Neuronal stem cell (in vitro differentiated cells): ENCODE measurements at regions not wholly inside any gene's neighbourhood (a gene's known extent, or its start where the extent isn't known, plus 50 kb on each side); places are given as distances from the start of the nearest gene placed in this dataset.

Experiments used
- DNase-seq: peaks from one replicate; pipeline ENCODE4 v3.0.0-alpha.2; 2013; ENCODE audit warnings: low spot score
- H2AFZ ChIP-seq: one replicate; pipeline ENCODE4 v1.6.1; 2013; ENCODE audit warnings: mild to moderate bottlenecking, low read length, inconsistent platforms
- H2AK5ac ChIP-seq: 2 replicates; pipeline ENCODE4 v1.6.1; 2013; ENCODE audit warnings: low read depth, mild to moderate bottlenecking, inconsistent platforms, low read length, moderate library complexity, mixed read lengths
- H2BK120ac ChIP-seq: 2 replicates; pipeline ENCODE4 v1.6.1; 2013; ENCODE audit warnings: low read depth, mild to moderate bottlenecking, inconsistent platforms, low read length, moderate library complexity, mixed read lengths
- H2BK12ac ChIP-seq: one replicate; pipeline ENCODE4 v1.6.1; 2013; ENCODE audit warnings: low read length, inconsistent platforms
- H2BK15ac ChIP-seq: 2 replicates; pipeline ENCODE4 v1.6.1; 2013; ENCODE audit warnings: mild to moderate bottlenecking, low read length, inconsistent platforms, mixed read lengths
- H2BK5ac ChIP-seq: one replicate; pipeline ENCODE4 v1.6.1; 2013; ENCODE audit warnings: inconsistent platforms, mild to moderate bottlenecking, low read length, moderate library complexity
- H3K14ac ChIP-seq: one replicate; pipeline ENCODE4 v1.6.1; 2013; ENCODE audit warnings: low read length, inconsistent platforms
- H3K18ac ChIP-seq: 2 replicates; pipeline ENCODE4 v1.6.1; 2013; ENCODE audit warnings: low read length, inconsistent platforms
- H3K23ac ChIP-seq: 2 replicates; pipeline ENCODE4 v1.6.1; 2013; ENCODE audit warnings: low read depth, mild to moderate bottlenecking, mixed read lengths, low read length, inconsistent platforms; ENCODE audit not compliant: poor library complexity
- H3K27ac ChIP-seq: replicated peaks from 3 replicates; pipeline ENCODE4 v1.5.1; 2013; ENCODE audit warnings: low read length, inconsistent platforms
- H3K27me3 ChIP-seq, 3 experiments: 2 replicates each; pipeline ENCODE4 v1.6.1; 2013; ENCODE audit warnings: low read length in 3 of 3, mild to moderate bottlenecking in 2 of 3, inconsistent platforms in 1 of 3, low read depth in 1 of 3, mixed read lengths in 1 of 3, moderate library complexity in 1 of 3; ENCODE audit not compliant: control insufficient read depth in 3 of 3, insufficient read depth in 3 of 3
- H3K36me3 ChIP-seq, 2 donors: replicated peaks in 1 of 2; 2 replicates each; pipeline ENCODE4 v1.6.1; 2013; ENCODE audit warnings: low read length in 2 of 2; ENCODE audit not compliant: control insufficient read depth in 2 of 2, insufficient read depth in 2 of 2
- H3K4ac ChIP-seq: 2 replicates; pipeline ENCODE4 v1.6.1; 2013; ENCODE audit warnings: inconsistent platforms, mild to moderate bottlenecking, low read length, moderate library complexity
- H3K4me1 ChIP-seq, 2 donors: 1 replicate in 1 of 2; 2 replicates in 1 of 2; pipeline ENCODE4 v1.6.1; 2013; ENCODE audit warnings: low read length in 2 of 2, low read depth in 1 of 2; ENCODE audit not compliant: control insufficient read depth in 2 of 2, insufficient read depth in 1 of 2
- H3K4me2 ChIP-seq: one replicate; pipeline ENCODE4 v1.6.1; 2013; ENCODE audit warnings: mild to moderate bottlenecking, low read length, inconsistent platforms; ENCODE audit not compliant: insufficient read depth, poor library complexity, severe bottlenecking
- H3K4me3 ChIP-seq, 2 donors: 2 replicates each; pipeline ENCODE4 v1.5.1; 2013; ENCODE audit warnings: low read length in 2 of 2, mild to moderate bottlenecking in 2 of 2, inconsistent platforms in 1 of 2, moderate library complexity in 1 of 2
- H3K79me1 ChIP-seq: one replicate; pipeline ENCODE4 v1.6.1; 2013; ENCODE audit warnings: low read depth, mild to moderate bottlenecking, inconsistent platforms, low read length, moderate library complexity
- H3K9ac ChIP-seq: one replicate; pipeline ENCODE4 v1.6.1; 2013; ENCODE audit warnings: mild to moderate bottlenecking, low read depth, low read length, inconsistent platforms; ENCODE audit not compliant: poor library complexity
- H3K9me3 ChIP-seq, 2 donors: replicated peaks in 1 of 2; 2 replicates each; pipeline versions ENCODE3 to v1.6.1; 2013; ENCODE audit warnings: low read length in 2 of 2, mild to moderate bottlenecking in 2 of 2, inconsistent platforms in 1 of 2, low read depth in 1 of 2, mixed read lengths in 1 of 2, moderate library complexity in 1 of 2; ENCODE audit not compliant: control insufficient read depth in 2 of 2, insufficient read depth in 1 of 2
- H4K8ac ChIP-seq: one replicate; pipeline ENCODE4 v1.6.1; 2013; ENCODE audit warnings: low read depth, mild to moderate bottlenecking, inconsistent platforms, low read length, moderate library complexity
- H4K91ac ChIP-seq: one replicate; pipeline ENCODE4 v1.6.1; 2013; ENCODE audit warnings: low read length, low read depth, mild to moderate bottlenecking, inconsistent platforms; ENCODE audit not compliant: poor library complexity
- WGBS, 2 donors: extraction: QIAGEN DNeasy Blood & Tissue Kit; methylation state at CpG; one replicate each; pipeline ENCODE4 v1.1.7; 2013; ENCODE audit warnings: missing lambda C conversion rate in 2 of 2, mixed read lengths in 1 of 2; ENCODE audit not compliant: insufficient read length in 2 of 2, insufficient replicate concordance in 1 of 2; ENCODE audit errors: extremely low coverage in 2 of 2; 5-methylcytosine and 5-hydroxymethylcytosine counted together

GRCh38 chr11:37984991-37985390 lies 1387.0 kb upstream of the RAG2 start:
- no peak for DNase-seq
- H3K14ac ChIP-seq = no peak overlapping the region
- no peak overlapping the region for H4K8ac ChIP-seq
- no peaks in the 10 kb centered on the region for H3K79me1 ChIP-seq
- no peak overlapping the region for H3K9ac ChIP-seq
- H2AFZ ChIP-seq = no peak overlapping the region
- no peak overlapping the region for H3K27ac ChIP-seq
- H3K4me2 ChIP-seq = no peak overlapping the region
- no peaks in the 10 kb centered on the region for H3K4me1 ChIP-seq
- no peak overlapping the region for H2BK15ac ChIP-seq
- no peak overlapping the region for H3K18ac ChIP-seq
- H2BK12ac ChIP-seq = no peak overlapping the region
- no peaks in the 10 kb centered on the region for H3K9me3 ChIP-seq
- no peak overlapping the region for H2BK5ac ChIP-seq
- no peaks in the 10 kb centered on the region for H3K36me3 ChIP-seq
- no peak overlapping the region for H3K23ac ChIP-seq
- H2BK120ac ChIP-seq = no peak overlapping the region
- no CpG with 5 or more reads among the region's 1 CpG for WGBS, 2 donors
- no peak overlapping the region for H3K4me3 ChIP-seq
- no peaks in the 10 kb centered on the region for H3K27me3 ChIP-seq
- no peak overlapping the region for H4K91ac ChIP-seq
- H3K4ac ChIP-seq = no peak overlapping the region
- no peak overlapping the region for H2AK5ac ChIP-seq

GRCh38 chr11:37978647-37979046 lies 1380.6 kb upstream of the RAG2 start:
- Histone ChIP-seq H3K27ac (no peak overlapping the region), H3K4me2 (no peak overlapping the region), H4K8ac (no peak overlapping the region), H2BK5ac (no peak overlapping the region), H3K9me3 (no peaks in the 10 kb centered on the region), H3K9ac (no peak overlapping the region), H2BK12ac (no peak overlapping the region), H2AK5ac (no peak overlapping the region), H2BK15ac (no peak overlapping the region), H3K36me3 (no peaks in the 10 kb centered on the region), H3K14ac (no peak overlapping the region), H2AFZ (no peak overlapping the region), H3K27me3 (no peaks in the 10 kb centered on the region), H3K4me3 (no peak overlapping the region), H3K79me1 (no peaks in the 10 kb centered on the region), H3K4me1 (no peaks in the 10 kb centered on the region), H3K18ac (no peak overlapping the region), H4K91ac (no peak overlapping the region), H2BK120ac (no peak overlapping the region), H3K23ac (no peak overlapping the region), H3K4ac (no peak overlapping the region)
- no CpG with 5 or more reads among the region's 1 CpG for WGBS, 2 donors
- DNase-seq = no peak

GRCh38 chr11:37973941-37974340 lies 1375.9 kb upstream of the RAG2 start:
- no peak overlapping the region for H2BK5ac ChIP-seq
- H3K4me1 ChIP-seq = peaks cover 0 to 2% of the 10 kb centered on the region in 2 donors
- WGBS, 2 donors = no CpG with 5 or more reads among the region's 2 CpGs

GRCh38 chr11:37972691-37973090 lies 1374.7 kb upstream of the RAG2 start:
- H3K36me3 ChIP-seq = no peaks in the 10 kb centered on the region
- no peak overlapping the region for H3K27ac ChIP-seq
- no peak overlapping the region for H2BK15ac ChIP-seq
- H4K91ac ChIP-seq = no peak overlapping the region
- H2BK12ac ChIP-seq = no peak overlapping the region
- no peak overlapping the region for H3K4me3 ChIP-seq
- H3K27me3 ChIP-seq = no peaks in the 10 kb centered on the region
- H3K4me1 ChIP-seq = peaks cover 0 to 2% of the 10 kb centered on the region in 2 donors
- no peak overlapping the region for H2BK120ac ChIP-seq
- no peak overlapping the region for H3K4me2 ChIP-seq
- no peak overlapping the region for H3K4ac ChIP-seq
- no peaks in the 10 kb centered on the region for H3K9me3 ChIP-seq
- no peak overlapping the region for H2AFZ ChIP-seq
- no peaks in the 10 kb centered on the region for H3K79me1 ChIP-seq
- H3K9ac ChIP-seq = no peak overlapping the region
- WGBS, 2 donors = no CpG with 5 or more reads among the region's 2 CpGs
- DNase-seq = no peak
- no peak overlapping the region for H4K8ac ChIP-seq
- H2AK5ac ChIP-seq = no peak overlapping the region
- H2BK5ac ChIP-seq = no peak overlapping the region
- no peak overlapping the region for H3K18ac ChIP-seq
- H3K14ac ChIP-seq = no peak overlapping the region
- H3K23ac ChIP-seq = no peak overlapping the region

More at GRCh38 chr11:37973941-37974340, 1375.9 kb upstream of the RAG2 start:
- no peaks in the 10 kb centered on the region for H3K27me3 ChIP-seq
- no peak overlapping the region for H2BK120ac ChIP-seq
- no peak for DNase-seq
- no peak overlapping the region for H3K4me3 ChIP-seq
- no peaks in the 10 kb centered on the region for H3K9me3 ChIP-seq
- H3K4ac ChIP-seq = no peak overlapping the region
- no peak overlapping the region for H2BK15ac ChIP-seq
- H3K27ac ChIP-seq = no peak overlapping the region
- H3K79me1 ChIP-seq = no peaks in the 10 kb centered on the region
- H3K14ac ChIP-seq = no peak overlapping the region
- H4K8ac ChIP-seq = no peak overlapping the region
- H3K9ac ChIP-seq = no peak overlapping the region
- no peak overlapping the region for H2BK12ac ChIP-seq
- H3K36me3 ChIP-seq = no peaks in the 10 kb centered on the region
- H3K23ac ChIP-seq = no peak overlapping the region
- no peak overlapping the region for H3K18ac ChIP-seq
- H2AFZ ChIP-seq = no peak overlapping the region
- H3K4me2 ChIP-seq = no peak overlapping the region
- H2AK5ac ChIP-seq = no peak overlapping the region
- H4K91ac ChIP-seq = no peak overlapping the region
